Lower leg skin (tissue), 3 donors: ENCODE measurements at regions not wholly inside any gene's neighbourhood (a gene's known extent, or its start where the extent isn't known, plus 50 kb on each side); places are given as distances from the start of the nearest gene placed in this dataset.

ENCODE experiments used
- CTCF ChIP-seq, 3 donors: fragments of 450-650 bp; IDR thresholded peaks; one replicate each; pipeline ENCODE4 v1.5.1; 2016; ENCODE audit warnings: antibody characterized with exemption in 3 of 3, mild to moderate bottlenecking in 3 of 3, moderate library complexity in 2 of 3
- POLR2A ChIP-seq, 2 donors: fragments of 450-650 bp; IDR thresholded peaks; one replicate each; pipeline ENCODE4 v1.6.1; 2016 to 2017; ENCODE audit warnings: antibody characterized with exemption in 2 of 2, mild to moderate bottlenecking in 1 of 2, moderate library complexity in 1 of 2

GRCh38 chr5:74299833-74300232 lies 340.7 kb downstream of the ENC1 start:
- TF ChIP-seq CTCF (IDR thresholded peaks at IDR 0.05): no peak
- TF ChIP-seq POLR2A (IDR thresholded peaks at IDR 0.05): no peak
